Activated T-cell treated with anti-CD3 and anti-CD28 coated beads, Interleukin-2, amount 50 U/mL, for 48 hours (primary cell): ENCODE measurements at regions not wholly inside any gene's neighbourhood (a gene's known extent, or its start where the extent isn't known, plus 50 kb on each side); places are given as distances from the start of the nearest gene placed in this dataset.
"Not testable (repeated sequence)": the region's sequence is repeated elsewhere in the genome, so short reads cannot be mapped to it uniquely, and the experiment has no call there.

Source experiments
- DNase-seq, 2 experiments: peaks; one replicate each; pipeline ENCODE4 v3.0.0-alpha.2; 2020

- DNase-seq = no peak
Measured at GRCh38 chr10:2214805-2215204, 477.5 kb upstream of the ADARB2 start.

GRCh38 chr10:2214092-2214491 lies 476.8 kb upstream of the ADARB2 start:
- no peak for DNase-seq

GRCh38 chr10:2212244-2212834 lies 475.0 kb upstream of the ADARB2 start:
- DNase-seq = no peak

- DNase-seq = no peak
Measured at GRCh38 chr10:2210088-2210487, 472.8 kb upstream of the ADARB2 start.

GRCh38 chr10:2208106-2208505 lies 470.8 kb upstream of the ADARB2 start:
- no peak for DNase-seq

- DNase-seq = no peak
Measured at GRCh38 chr10:2207246-2207922, 470.1 kb upstream of the ADARB2 start.

GRCh38 chr10:2205406-2205805 lies 468.1 kb upstream of the ADARB2 start:
- DNase-seq = no peak

- no peak for DNase-seq
Measured at GRCh38 chr10:2202401-2202800, 465.1 kb upstream of the ADARB2 start.

- no peak for DNase-seq
Measured at GRCh38 chr10:2201534-2202099, 464.3 kb upstream of the ADARB2 start.

GRCh38 chr10:2197663-2198062 lies 460.3 kb upstream of the ADARB2 start:
- no peak for DNase-seq

- no peak for DNase-seq
Measured at GRCh38 chr10:2196272-2196671, 458.9 kb upstream of the ADARB2 start.

- DNase-seq = not testable (repeated sequence)
Measured at GRCh38 chr10:2189356-2189755, 452.0 kb upstream of the ADARB2 start.

- no peak for DNase-seq
Measured at GRCh38 chr10:2188371-2188770, 451.0 kb upstream of the ADARB2 start.

GRCh38 chr10:2173327-2173726 lies 436.0 kb upstream of the ADARB2 start:
- no peak for DNase-seq

- no peak for DNase-seq
Measured at GRCh38 chr10:2165771-2166460, 428.6 kb upstream of the ADARB2 start.

- DNase-seq = no peak
Measured at GRCh38 chr10:2150288-2150687, 413.0 kb upstream of the ADARB2 start.

GRCh38 chr10:2145926-2146478 lies 408.7 kb upstream of the ADARB2 start:
- no peak for DNase-seq

GRCh38 chr10:2145491-2145890 lies 408.2 kb upstream of the ADARB2 start:
- no peak for DNase-seq

GRCh38 chr10:2144584-2144983 lies 407.3 kb upstream of the ADARB2 start:
- DNase-seq = no peak

GRCh38 chr10:2143213-2143835 lies 406.0 kb upstream of the ADARB2 start:
- no peak for DNase-seq

- DNase-seq = no peak
Measured at GRCh38 chr10:2139746-2140145, 402.4 kb upstream of the ADARB2 start.

GRCh38 chr10:2137549-2138174 lies 400.3 kb upstream of the ADARB2 start:
- DNase-seq = peak in 1 of 2 experiments; percentile 21
